Sciatic nerve (tissue), 2 donors: ENCODE measurements at regions not wholly inside any gene's neighbourhood (a gene's known extent, or its start where the extent isn't known, plus 50 kb on each side); places are given as distances from the start of the nearest gene placed in this dataset.

ENCODE experiments used
- ATAC-seq: fragments of 200-7000 bp; cut with Tn5 transposase; one replicate; pipeline ENCODE4 v1.9.1; 2020; ENCODE audit warnings: mild to moderate bottlenecking, moderate library complexity
- DNase-seq: peaks from one replicate; pipeline ENCODE4 v3.0.0-alpha.2; 2020; ENCODE audit warnings: low spot score
- intact Hi-C: fragments of 100-400 bp; cut with DNase I; formaldehyde crosslinking; loops from one replicate; pipeline ENCODE4 v1.14.2; 2022
- donor health status: DM: no; HTN: no; CAD: no.
- donor health status: DM: no; HTN: no; CAD: no.

GRCh38 chr1:235925016-235925415, 58.3 kb upstream of the LYST start:
- intact Hi-C loops, result no loop called here
- DNase-seq, result no peak
- no peak for ATAC-seq

- ATAC-seq, result no peak
- intact Hi-C loops, result no loop called here
- no peak for DNase-seq
These were observed 56.8 kb upstream of the LYST start for GRCh38 chr1:235923466-235924021.

GRCh38 chr1:235920596-235921375, 54.1 kb upstream of the LYST start:
- intact Hi-C loops, result no loop called here
- ATAC-seq, result no peak
- no peak for DNase-seq

GRCh38 chr1:235919833-235920441, 53.2 kb upstream of the LYST start:
- intact Hi-C loops, result no loop called here
- ATAC-seq (no peak), DNase-seq (no peak)

GRCh38 chr1:235919127-235919832, 52.6 kb upstream of the LYST start:
- intact Hi-C loops, result no loop called here
- ATAC-seq (peak; percentile 3), DNase-seq (no peak)

- ATAC-seq (no peak), DNase-seq (no peak)
- intact Hi-C loops, result no loop called here
These were observed 51.8 kb upstream of the LYST start for GRCh38 chr1:235918465-235918864.

- ATAC-seq, result no peak
- intact Hi-C loops, result no loop called here
- no peak for DNase-seq
These were observed 51.3 kb upstream of the LYST start for GRCh38 chr1:235918032-235918431.

GRCh38 chr1:235917267-235917811, 50.6 kb upstream of the LYST start:
- peak; percentile 82 for DNase-seq
- ATAC-seq, result peak; percentile 95
- intact Hi-C loops, result no loop called here
